Activated CD8-positive, alpha-beta memory T cell treated with anti-CD3 and anti-CD28 coated beads, Interleukin-2, amount 50 U/mL, for 24 hours (primary cell): ENCODE measurements at regions not wholly inside any gene's neighbourhood (a gene's known extent, or its start where the extent isn't known, plus 50 kb on each side); places are given as distances from the start of the nearest gene placed in this dataset.

Experiments
- DNase-seq: peaks from one replicate; pipeline ENCODE4 v3.0.0-alpha.2; 2020; ENCODE audit errors: extremely low read depth

DNA sequence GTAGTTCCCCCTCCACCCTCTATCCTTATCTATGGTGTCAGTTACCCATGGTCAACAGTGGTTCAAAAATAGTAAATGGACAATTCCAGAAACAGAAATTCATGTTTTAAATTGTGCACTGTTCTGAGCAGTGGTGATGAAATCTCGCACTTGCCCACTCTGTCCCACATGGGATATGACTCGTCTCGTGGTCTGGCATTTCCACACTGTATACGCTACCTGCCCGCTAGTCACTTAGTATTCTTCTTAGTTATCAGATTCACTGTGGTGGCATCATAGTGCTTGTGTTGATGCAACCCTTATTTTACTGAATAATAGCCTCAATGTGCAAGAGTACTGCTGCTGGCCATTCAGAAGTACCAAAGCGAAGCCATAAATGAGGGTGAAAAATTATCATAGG is 507.0 kb downstream of the SNAPC1 start:
- no peak for DNase-seq

DNA sequence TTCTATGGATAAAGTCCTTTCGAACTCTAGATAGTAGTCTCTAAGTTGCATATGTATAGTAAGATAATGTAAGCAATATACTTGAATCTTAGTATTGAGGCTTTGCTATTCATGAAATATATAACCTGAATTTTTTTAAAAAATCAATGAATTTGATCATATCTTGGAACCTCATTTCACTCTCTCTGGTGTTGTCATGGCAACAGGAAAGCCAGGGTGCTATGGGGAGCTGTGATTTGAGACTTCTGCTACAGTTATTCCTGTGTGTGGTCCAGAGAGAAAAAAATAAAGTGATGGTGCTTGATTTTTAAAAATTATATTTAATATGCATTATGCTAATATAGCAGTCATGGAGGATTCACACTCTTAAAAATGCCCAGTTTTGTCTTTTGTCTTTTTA is 508.0 kb downstream of the SNAPC1 start:
- no peak for DNase-seq

DNA sequence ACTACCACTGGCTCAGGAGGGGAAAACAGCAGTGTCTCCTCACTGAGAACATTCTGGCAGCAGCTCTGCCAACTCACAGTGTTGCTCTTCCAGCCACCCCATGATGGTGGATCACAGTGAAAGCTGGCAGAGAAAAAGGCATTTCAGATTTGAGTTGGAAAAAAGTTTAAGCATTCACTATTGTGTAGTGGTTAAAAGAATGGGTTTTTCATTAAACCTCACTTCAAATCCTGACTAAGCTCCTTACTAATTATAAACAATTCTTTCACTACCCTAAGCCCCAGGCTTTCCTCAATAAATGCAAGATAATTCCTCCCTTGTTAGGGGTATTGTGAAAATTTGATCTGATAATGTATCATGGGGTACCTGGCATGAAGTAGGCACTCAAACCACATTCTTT is 518.1 kb downstream of the SNAPC1 start:
- DNase-seq, result no peak

DNA sequence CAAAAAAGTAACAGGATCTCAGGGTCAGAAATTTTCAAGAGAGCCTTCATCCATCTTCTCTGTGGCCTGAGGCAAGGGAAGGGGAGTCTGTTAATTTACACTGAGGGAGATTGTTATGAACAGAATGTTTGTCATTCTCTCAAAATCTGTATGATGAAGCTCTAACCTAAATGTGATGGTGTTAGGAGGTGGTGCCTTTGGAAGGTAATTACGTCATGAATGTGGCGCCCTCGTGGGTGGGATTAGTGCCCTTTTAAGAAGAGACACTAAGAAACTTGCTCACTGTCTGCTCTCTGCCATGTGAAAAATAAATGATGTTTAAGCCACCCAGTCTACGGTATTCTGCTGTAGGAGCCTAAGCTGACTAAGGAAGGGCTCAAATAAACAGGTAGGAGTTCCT is 521.6 kb downstream of the SNAPC1 start:
- DNase-seq, result no peak

DNA sequence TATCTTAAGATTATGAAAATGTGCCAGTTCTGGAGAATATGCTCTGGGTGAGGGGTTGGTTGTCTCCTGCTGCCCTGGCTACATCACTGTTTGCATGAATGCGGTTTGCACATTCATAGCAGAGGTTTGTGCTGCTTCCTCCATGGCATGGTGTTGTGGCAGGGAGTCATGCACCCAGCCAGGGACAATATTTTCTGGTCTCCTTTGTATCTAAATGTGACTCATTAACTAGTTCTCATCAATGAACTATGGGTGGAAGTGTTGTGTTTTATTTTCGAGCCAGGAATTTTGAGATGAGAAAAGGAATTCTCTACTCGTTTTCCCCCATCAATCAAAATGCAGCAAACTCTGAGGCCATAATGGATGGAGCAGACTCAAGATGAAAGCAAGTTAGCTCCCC is 527.3 kb downstream of the SNAPC1 start:
- no peak for DNase-seq

DNA sequence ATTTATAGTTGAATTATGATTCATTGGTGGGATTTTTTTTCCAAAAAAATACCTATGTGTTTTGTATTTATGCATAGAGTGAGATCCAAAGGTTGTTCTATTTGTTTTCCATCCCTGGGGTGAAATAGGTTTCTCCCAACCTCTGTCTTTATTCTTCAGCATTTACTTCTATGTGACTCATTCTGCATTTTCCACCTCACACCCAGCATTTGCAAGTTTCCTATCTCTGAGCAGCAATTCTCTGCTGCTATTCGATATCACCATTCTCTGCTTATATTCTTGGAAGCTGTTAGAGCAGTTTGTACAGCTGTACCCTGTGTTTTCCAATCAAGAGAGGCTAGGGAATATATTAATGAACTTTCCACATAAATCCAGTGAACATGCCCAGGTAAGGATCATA is 538.9 kb downstream of the SNAPC1 start:
- no peak for DNase-seq

DNA sequence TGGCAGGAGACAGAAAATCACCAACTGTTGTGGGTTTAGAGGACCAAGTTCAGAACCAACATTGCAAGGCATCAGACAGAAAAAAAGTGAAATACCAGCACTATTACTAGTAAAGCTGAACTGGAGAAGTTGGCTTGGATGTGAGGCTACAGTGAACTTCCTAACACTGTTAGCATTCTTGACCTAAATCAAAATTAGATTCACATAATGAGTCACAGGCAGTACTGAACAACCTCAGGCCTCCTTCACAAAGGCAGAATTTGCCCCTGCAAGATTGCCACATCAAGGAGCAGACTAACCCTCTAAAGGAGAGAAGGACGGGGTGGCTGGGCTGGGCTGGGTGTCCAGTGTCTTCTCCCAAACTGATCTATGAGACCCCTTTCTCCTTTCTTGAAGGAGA is 539.7 kb downstream of the SNAPC1 start:
- no peak for DNase-seq

DNA sequence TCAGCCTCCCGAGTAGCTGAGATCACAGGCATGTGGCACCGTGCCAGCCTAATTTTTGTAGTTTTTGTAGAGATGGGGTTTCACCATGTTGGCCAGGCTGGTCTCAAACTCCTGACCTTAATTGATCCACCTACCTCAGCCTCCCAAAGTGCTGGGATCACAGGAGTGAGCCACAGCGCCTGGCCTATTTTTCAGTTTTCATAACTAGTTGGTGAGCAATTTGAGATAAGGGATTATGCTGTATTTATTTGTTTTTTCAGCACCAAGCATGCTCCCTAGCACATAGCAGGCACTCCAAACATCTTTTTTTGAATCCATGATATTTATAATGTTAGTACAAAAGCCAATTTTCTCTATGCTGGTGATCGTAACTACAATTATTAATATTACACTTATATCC is 541.2 kb downstream of the SNAPC1 start:
- no peak for DNase-seq

DNA sequence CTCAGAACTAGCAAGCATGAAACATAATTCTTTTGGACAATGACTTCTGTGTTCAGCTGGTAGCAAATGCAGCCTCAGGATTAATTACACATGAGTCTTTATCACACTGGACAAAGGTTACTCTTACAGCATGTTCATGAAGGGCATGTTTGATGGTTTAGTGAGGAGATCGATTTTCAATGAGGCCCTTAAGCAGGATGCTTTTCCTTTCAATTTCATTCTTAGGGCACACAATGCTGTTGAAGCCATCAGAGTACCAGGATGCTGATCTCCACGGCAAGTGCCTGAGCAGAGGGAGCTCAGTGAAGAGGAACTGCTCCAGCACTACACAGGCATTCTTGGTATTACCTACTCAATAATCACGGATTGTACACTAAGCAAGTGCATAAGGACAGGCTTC is 542.0 kb downstream of the SNAPC1 start:
- DNase-seq, result no peak

DNA sequence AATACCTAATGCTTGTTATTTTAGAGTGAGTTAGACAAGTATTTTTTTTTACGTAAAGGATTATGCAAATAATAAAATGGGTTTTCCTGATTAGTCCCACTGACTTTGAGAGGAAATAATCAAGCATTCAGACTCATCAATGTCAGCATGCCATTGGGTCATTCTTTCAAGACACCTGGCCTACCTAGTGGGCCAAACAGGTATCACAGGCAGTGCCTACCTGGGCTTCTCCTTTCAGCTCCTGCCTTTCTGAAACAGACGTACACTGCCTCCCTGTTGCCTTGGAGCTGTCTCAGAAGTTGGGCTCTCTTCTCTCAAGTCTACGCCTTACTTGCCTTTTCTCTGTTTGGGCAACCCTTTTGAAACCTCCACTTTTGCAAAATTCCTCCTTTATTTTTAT is 545.6 kb downstream of the SNAPC1 start:
- no peak for DNase-seq

DNA sequence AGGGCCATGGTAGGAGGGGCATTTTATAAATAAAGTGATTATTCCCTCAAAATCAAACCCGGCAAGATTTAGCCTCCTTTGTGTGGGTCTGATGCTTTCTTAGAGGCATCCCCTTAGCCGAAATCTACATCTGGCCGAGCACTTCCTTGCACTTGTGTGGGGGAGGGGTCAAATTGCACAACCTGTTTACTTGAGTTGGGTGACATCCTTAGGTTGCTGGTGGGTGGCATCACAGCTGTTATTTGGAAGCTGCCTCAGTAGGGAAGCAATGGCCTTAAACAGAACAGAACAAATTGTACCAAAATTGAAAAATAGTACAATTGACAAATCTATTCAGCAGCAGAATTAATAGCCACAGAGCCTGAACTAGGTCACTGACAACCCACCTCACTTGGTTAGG is 546.1 kb downstream of the SNAPC1 start:
- no peak for DNase-seq

DNA sequence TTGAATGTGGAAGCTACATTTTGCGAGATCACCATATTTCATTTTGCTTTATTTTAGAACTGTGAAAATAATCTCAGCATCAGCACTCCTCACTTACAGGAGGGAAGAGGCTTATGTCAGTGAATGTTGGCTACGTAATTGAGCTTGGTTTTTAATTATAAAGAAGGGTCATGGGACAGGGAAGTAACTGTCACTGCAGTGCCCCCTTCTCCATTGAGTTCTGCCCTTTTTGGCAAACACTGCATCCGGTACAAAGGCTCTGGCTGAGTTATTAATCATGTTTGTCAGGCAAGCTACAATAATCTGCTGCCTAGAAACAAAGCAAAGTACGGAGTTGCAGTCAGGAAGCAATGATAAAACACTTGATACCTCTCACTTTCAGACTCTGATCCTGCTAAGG is 546.7 kb downstream of the SNAPC1 start:
- DNase-seq, result no peak

DNA sequence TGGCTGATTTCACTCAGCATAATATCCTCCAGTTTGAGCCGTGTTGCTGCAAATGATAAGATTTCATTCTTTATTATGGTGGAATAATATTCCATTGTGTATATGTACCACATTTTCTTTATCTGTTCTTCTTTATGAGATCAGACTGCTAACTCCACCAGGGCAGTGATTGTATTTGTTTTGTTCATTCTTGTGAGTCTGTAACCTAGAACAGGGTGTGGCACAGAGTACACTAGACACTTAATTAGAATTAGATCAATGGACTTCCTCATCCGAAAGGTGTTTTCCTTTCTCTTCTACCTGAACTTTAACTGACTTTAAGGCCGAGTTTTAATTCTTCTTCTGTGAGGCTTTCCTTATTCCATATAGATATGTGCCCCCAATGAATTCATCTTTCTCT is 551.0 kb downstream of the SNAPC1 start:
- no peak for DNase-seq

DNA sequence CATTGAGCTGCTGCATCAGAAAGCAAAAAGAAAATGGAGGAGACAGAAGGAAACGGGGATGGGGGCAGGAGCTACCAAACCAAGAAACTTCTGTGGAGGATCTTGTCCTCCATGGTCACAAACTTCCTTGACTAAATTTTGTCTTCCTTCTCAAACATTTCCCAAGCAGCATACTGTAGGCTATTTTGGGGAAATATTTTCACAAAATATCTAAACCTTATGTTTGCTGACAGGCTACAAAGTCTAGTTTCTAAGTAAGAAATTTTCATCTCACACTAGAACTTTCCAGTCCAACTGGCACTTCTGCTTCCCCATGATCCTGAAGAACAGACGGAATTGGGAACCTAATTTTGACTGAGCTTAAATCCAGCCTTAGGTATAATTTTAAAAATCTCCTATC is 552.0 kb downstream of the SNAPC1 start:
- DNase-seq, result no peak

DNA sequence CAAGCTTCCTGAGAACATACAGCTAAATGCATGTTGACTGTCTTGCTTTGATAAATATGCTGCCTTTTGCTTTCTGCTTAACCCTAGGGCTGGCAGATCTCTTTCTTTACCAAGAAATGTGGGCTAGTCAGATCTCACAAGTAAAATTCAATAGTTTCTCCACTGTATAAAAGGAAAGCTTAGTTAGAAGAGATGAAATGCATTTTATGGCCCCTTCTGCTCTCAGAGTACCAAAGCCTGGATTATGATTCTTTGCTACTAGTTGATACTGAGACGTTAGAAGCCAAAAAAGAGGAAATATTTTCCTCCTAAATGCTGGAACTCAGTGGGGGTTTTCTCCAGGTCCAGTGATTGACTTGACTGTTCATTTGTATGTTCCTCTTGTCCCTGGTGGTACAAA is 552.7 kb downstream of the SNAPC1 start:
- DNase-seq, result no peak

DNA sequence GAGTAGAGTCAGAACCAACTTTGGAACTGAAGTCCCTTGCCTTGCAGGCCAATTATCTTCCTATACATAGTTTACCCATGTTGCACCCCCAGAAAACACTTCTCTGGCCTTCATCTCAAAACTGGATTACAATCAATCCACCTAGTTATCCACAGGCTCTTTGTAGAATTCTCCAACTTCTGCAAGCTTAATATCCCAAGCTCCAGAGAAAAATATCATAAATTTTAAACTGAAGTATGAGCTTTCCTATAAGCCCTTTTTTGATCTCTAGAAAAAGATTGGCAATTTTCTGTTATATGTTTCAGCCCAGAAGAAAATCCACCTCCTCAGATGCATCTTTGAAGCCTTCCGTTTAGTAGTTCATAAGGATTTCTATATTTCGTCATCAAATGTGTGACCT is 553.4 kb downstream of the SNAPC1 start:
- DNase-seq, result no peak

DNA sequence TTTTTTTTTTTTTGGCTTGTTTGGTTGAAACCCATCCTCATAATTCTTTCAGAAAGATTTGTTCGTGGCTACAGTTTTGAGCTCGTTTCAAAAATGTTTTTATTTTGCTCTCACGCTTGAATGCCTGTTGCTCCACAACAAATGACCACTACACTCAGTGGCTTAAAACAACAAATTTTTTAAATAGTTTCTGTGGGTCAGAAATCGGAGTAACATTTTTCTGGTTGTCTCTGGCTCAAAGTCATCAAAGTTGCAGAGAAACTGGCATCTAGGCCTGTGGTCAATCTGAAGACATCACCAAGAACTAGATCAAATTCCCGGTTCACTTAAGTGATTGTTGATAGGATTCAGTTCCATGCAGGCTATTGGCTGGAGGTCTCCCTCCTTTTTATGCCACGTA is 560.0 kb downstream of the SNAPC1 start:
- no peak for DNase-seq

DNA sequence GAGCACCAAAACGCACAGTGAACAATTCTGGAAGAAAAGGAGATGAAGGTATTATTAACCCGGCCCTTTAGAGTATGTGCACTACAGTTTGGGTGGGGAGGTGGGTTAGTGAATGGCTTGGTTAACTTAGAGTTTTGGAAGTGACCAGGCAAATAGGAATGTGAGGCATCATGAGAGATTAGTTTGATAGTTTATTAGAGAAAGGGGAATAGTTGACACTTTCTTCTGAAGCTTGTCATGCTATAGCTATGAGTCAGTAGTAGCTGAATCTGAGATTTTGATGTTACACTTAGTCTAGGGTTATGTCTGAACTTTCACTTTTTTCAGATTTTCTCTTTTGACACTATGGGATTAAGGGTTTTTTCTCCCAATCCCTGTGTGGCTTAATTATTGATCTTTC is 567.2 kb downstream of the SNAPC1 start:
- no peak for DNase-seq

DNA sequence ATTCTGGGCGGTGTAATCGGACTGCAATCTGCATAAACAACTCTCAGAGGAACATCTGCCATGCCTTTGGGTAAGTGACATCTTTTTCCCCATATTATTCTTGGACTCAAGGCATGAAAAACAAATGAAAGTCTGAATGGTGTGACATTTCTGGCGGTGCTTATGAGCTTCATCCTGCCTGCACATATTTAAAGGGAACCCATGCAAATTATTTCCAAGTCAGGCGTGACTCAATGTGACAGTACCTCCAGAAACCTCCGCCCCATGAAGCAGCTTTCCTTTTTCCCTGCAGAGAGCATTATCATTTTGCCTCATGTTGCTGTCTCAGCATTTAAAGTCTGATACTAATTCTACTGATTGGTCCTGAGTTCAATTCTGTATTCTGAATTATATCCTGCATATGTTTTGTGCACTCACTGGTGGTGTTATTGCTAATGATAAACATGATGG is 585.4 kb downstream of the SNAPC1 start:
- DNase-seq, result no peak

DNA sequence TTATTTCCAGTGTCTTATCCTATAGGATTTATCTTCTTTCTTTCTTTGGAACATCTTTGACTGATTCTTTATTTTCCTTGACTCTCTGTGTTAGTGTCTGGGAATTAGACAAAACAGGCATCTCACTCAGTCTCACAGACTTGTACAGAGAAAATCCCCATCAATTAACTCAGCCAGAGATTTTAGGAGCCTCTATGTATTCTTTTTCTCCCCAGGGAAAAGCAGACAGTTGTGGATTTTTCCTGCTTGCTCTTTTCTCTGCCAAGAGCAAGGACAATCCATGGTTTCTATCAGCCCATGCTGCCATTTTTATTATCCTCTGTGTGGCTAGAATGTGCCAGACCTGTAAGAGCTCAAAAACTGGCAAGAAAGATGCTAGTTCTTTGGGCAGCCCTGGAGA is 595.1 kb downstream of the SNAPC1 start:
- DNase-seq, result no peak

DNA sequence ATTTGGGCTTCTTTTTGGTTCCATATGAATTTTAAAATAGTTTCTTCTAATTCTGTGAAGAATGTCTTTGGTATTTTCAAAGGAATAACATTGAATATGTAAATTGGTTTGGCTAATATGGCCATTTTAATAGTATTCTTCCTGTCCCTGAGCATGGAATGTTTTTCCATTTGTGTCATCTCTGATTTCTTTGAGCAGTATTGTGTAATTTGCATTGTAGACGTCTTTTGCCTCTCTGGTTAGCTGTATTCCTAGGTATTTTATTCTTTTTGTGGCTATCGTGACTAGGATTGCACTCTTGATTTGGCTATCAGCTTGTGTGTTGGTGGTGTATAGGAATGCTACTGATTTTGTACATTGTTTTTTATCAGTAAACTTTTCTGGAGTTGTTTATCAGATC is 601.9 kb downstream of the SNAPC1 start:
- no peak for DNase-seq

DNA sequence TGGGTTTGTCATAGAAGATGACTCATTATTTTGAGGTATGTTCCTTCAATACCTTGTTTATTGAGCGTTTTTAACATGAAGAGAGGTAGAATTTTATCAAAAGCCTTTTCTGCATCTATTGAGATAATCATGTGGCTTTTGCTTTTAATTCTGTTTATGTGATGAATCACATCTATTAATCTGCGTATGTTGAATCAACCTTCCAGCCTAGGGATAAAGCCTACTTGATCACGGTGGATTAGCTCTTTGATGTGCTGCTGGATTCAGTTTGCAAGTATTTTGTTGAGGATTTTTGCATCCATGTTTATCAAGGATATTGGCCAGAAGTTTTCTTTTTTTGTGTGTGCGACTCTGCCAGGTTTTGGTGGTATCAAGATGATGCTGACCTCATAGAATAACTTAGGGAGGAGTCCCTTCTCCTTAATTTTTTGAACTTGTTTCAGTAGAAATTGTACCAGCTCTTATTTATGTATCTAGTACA is 602.6 kb downstream of the SNAPC1 start:
- DNase-seq, result no peak

DNA sequence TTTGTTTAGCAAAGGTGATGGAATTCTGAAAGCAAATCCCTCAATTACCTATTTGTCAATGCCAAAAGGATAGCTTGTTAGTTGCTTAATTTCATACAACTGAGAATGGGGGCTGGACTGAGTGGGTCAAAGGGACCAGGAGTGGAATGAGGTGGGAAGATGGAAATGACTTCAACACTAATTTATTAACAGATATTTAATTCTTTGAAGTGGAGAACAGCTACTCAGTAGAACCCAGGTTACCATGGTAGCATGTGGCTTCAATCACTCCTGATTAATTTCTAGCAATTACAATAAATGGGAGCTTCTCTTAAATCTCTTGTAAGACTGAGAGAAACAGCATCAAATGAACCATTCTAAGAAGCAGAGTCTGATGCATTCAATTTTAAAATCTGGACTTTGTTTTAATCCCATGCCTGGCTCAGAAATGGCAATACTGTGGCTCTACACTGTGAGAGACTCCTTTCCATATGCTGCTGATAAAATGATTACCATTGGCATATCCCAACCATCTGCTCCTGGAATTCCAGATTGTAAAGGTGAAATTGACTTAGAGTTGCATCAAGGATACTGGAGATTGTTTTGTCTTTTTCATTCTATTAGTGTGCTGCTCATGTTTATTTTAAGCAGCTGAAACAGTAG is 607.8 kb downstream of the SNAPC1 start:
- no peak for DNase-seq

DNA sequence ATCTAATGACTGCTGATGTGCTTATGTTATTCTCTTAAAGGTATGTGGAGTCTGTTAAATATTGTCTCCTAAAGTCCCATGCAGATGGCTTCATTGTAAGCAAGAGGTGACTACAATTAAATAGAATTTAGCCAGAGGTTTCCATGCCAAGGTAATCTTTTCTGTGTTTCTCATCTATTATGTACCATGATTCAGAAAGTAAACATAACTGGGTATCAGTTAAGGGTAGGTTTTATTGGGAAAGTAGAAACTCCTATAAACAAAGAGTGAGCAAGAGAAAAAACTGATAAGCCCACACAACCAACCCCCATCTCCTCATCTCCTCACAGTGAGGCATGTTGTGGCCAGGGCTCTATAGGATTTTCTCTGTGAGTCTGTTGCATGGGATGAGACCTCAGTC is 611.7 kb downstream of the SNAPC1 start:
- DNase-seq, result no peak
